GM19324 (cell line): ENCODE measurements at regions not wholly inside any gene's neighbourhood (a gene's known extent, or its start where the extent isn't known, plus 50 kb on each side); places are given as distances from the start of the nearest gene placed in this dataset.
"Not testable (repeated sequence)": the region's sequence is repeated elsewhere in the genome, so short reads cannot be mapped to it uniquely, and the experiment has no call there.

Experiments used
- ATAC-seq: cut with Tn5 transposase; IDR thresholded peaks from one replicate; pipeline ENCODE4 v1.9.1; 2021; ENCODE audit warnings: mild to moderate bottlenecking, moderate library complexity; ENCODE audit not compliant: unreplicated experiment, low FRiP score

GRCh38 chr9:16267281-16268066 is 603.0 kb downstream of the BNC2 start:
- no peak for ATAC-seq

- ATAC-seq: no peak
These were observed 602.2 kb downstream of the BNC2 start for GRCh38 chr9:16268067-16268881.

- ATAC-seq: no peak
These were observed 598.5 kb downstream of the BNC2 start for GRCh38 chr9:16271967-16272366.

- no peak for ATAC-seq
These were observed 597.7 kb downstream of the BNC2 start for GRCh38 chr9:16272776-16273175.

GRCh38 chr9:16275795-16276624 is 594.5 kb downstream of the BNC2 start:
- ATAC-seq: no peak

GRCh38 chr9:16276866-16277265 is 593.6 kb downstream of the BNC2 start:
- no peak for ATAC-seq

GRCh38 chr9:16277471-16277960 is 593.0 kb downstream of the BNC2 start:
- no peak for ATAC-seq

GRCh38 chr9:16278326-16278999 is 592.0 kb downstream of the BNC2 start:
- no peak for ATAC-seq

GRCh38 chr9:16281707-16282106 is 588.8 kb downstream of the BNC2 start:
- no peak for ATAC-seq

- no peak for ATAC-seq
These were observed 588.3 kb downstream of the BNC2 start for GRCh38 chr9:16282216-16282615.

- ATAC-seq: no peak
These were observed 587.8 kb downstream of the BNC2 start for GRCh38 chr9:16282718-16283117.

- ATAC-seq: no peak
These were observed 584.3 kb downstream of the BNC2 start for GRCh38 chr9:16286160-16286559.

- ATAC-seq: no peak
These were observed 580.8 kb downstream of the BNC2 start for GRCh38 chr9:16289639-16290038.

GRCh38 chr9:16290169-16290568 is 580.3 kb downstream of the BNC2 start:
- ATAC-seq: no peak

GRCh38 chr9:16291921-16292320 is 578.5 kb downstream of the BNC2 start:
- ATAC-seq: no peak

- ATAC-seq: no peak
These were observed 576.9 kb downstream of the BNC2 start for GRCh38 chr9:16293610-16294009.

- no peak for ATAC-seq
These were observed 576.2 kb downstream of the BNC2 start for GRCh38 chr9:16294133-16294770.

GRCh38 chr9:16294940-16295339 is 575.5 kb downstream of the BNC2 start:
- ATAC-seq: not testable (repeated sequence)

GRCh38 chr9:16299368-16299767 is 571.1 kb downstream of the BNC2 start:
- not testable (repeated sequence) for ATAC-seq

GRCh38 chr9:16303506-16303905 is 567.0 kb downstream of the BNC2 start:
- no peak for ATAC-seq
